ENCODE measurements at regions not wholly inside any gene's neighbourhood (a gene's known extent, or its start where the extent isn't known, plus 50 kb on each side); places are given as distances from the start of the nearest gene placed in this dataset.

GRCh38 chr14:85122690-85123089, 407.3 kb upstream of the FLRT2 start:
- no peak for TF ChIP-seq CTCF (IDR thresholded peaks at IDR 0.05)
- no peak for TF ChIP-seq POLR2A (IDR thresholded peaks at IDR 0.05)
